SK-N-SH treated with all-trans-retinoic acid at 6 μM for 48 hours (cell line): ENCODE measurements at regions not wholly inside any gene's neighbourhood (a gene's known extent, or its start where the extent isn't known, plus 50 kb on each side); places are given as distances from the start of the nearest gene placed in this dataset.

Source experiments
- ATAC-seq: fragments of 200-7000 bp; cut with Tn5 transposase; 3 replicates; pipeline ENCODE4 v1.9.1; 2020; ENCODE audit warnings: mild to moderate bottlenecking, moderate library complexity
- ARNTL ChIP-seq: fragments of 450-650 bp; formaldehyde crosslinking; IDR thresholded peaks from 2 replicates; pipeline ENCODE4 v1.5.0; 2020; ENCODE audit warnings: low read depth, mild to moderate bottlenecking, moderate library complexity, borderline replicate concordance
- BACH2 ChIP-seq: fragments of 250-450 bp; sonication (Bioruptor Pico); IDR thresholded peaks from 2 replicates; pipeline ENCODE4 v1.9.0; 2021; ENCODE audit warnings: mild to moderate bottlenecking, borderline replicate concordance
- CSDC2 ChIP-seq: fragments of 250-450 bp; sonication (Bioruptor Pico); IDR thresholded peaks from 2 replicates; pipeline ENCODE4 v1.5.0; 2020; ENCODE audit warnings: mild to moderate bottlenecking, moderate library complexity
- CSRNP3 ChIP-seq: fragments of 250-450 bp; sonication (Bioruptor Pico); IDR thresholded peaks from 2 replicates; pipeline ENCODE4 v1.5.1; 2021; ENCODE audit warnings: mild to moderate bottlenecking, moderate library complexity
- ESRRG ChIP-seq: fragments of 250-450 bp; sonication (Bioruptor Pico); IDR thresholded peaks from 2 replicates; pipeline ENCODE4 v1.6.1; 2021; ENCODE audit warnings: mild to moderate bottlenecking
- GLIS3 ChIP-seq: fragments of 250-450 bp; sonication (Bioruptor Pico); IDR thresholded peaks from 2 replicates; pipeline ENCODE4 v1.5.0; 2020; ENCODE audit warnings: mild to moderate bottlenecking, moderate library complexity
- ISL1 ChIP-seq: fragments of 250-450 bp; sonication (Bioruptor Pico); IDR thresholded peaks from 2 replicates; pipeline ENCODE4 v2.1.2; 2022; ENCODE audit warnings: mild to moderate bottlenecking, moderate library complexity
- OSR1 ChIP-seq: fragments of 250-450 bp; sonication (Bioruptor Pico); IDR thresholded peaks from 2 replicates; pipeline ENCODE4 v1.8.0; 2022; ENCODE audit warnings: moderate library complexity, mild to moderate bottlenecking, inconsistent platforms
- PATZ1 ChIP-seq: fragments of 250-450 bp; sonication (Bioruptor Pico); IDR thresholded peaks from 2 replicates; pipeline ENCODE4 v1.8.0; 2020; ENCODE audit warnings: mild to moderate bottlenecking, moderate library complexity, borderline replicate concordance
- POU6F1 ChIP-seq: fragments of 250-450 bp; sonication (Bioruptor Pico); IDR thresholded peaks from 2 replicates; pipeline ENCODE4 v1.8.0; 2021; ENCODE audit warnings: low read depth, mild to moderate bottlenecking, moderate library complexity, borderline replicate concordance
- PPARA ChIP-seq: fragments of 250-450 bp; sonication (Bioruptor Pico); IDR thresholded peaks from 2 replicates; pipeline ENCODE4 v1.5.0; 2020; ENCODE audit warnings: mild to moderate bottlenecking, borderline replicate concordance
- RARB ChIP-seq: fragments of 250-450 bp; sonication (Bioruptor Pico); IDR thresholded peaks from 2 replicates; pipeline ENCODE4 v1.8.0; 2021; ENCODE audit warnings: mild to moderate bottlenecking, moderate library complexity
- SNAI2 ChIP-seq: fragments of 250-450 bp; sonication (Bioruptor Pico); IDR thresholded peaks from 2 replicates; pipeline ENCODE4 v1.5.0; 2020; ENCODE audit warnings: mild to moderate bottlenecking, moderate library complexity
- TCF4 ChIP-seq: fragments of 250-450 bp; sonication (Bioruptor Pico); IDR thresholded peaks from 2 replicates; pipeline ENCODE4 v1.8.0; 2021; ENCODE audit warnings: mild to moderate bottlenecking, moderate library complexity, borderline replicate concordance
- TOX ChIP-seq: fragments of 250-450 bp; sonication (Bioruptor Pico); IDR thresholded peaks from 2 replicates; pipeline ENCODE4 v1.8.0; 2021; ENCODE audit warnings: mild to moderate bottlenecking, moderate library complexity, borderline replicate concordance
- TSHZ2 ChIP-seq: fragments of 250-450 bp; sonication (Bioruptor Pico); IDR thresholded peaks from 2 replicates; pipeline ENCODE4 v1.5.0; 2020; ENCODE audit warnings: mild to moderate bottlenecking, moderate library complexity
- ZC3H10 ChIP-seq: fragments of 250-450 bp; sonication (Bioruptor Pico); IDR thresholded peaks from 2 replicates; pipeline ENCODE4 v1.5.1; 2021; ENCODE audit warnings: mild to moderate bottlenecking, moderate library complexity
- ZFP3 ChIP-seq: fragments of 250-450 bp; sonication (Bioruptor Pico); IDR thresholded peaks from 2 replicates; pipeline ENCODE4 v1.5.0; 2020; ENCODE audit warnings: mild to moderate bottlenecking, moderate library complexity
- ZFP30 ChIP-seq: fragments of 450-650 bp; formaldehyde crosslinking; IDR thresholded peaks from 2 replicates; pipeline ENCODE4 v1.5.0; 2022; ENCODE audit warnings: mild to moderate bottlenecking, moderate library complexity
- ZNF8 ChIP-seq: fragments of 450-650 bp; formaldehyde crosslinking; IDR thresholded peaks from 2 replicates; pipeline ENCODE4 v1.5.0; 2020; ENCODE audit warnings: mild to moderate bottlenecking, moderate library complexity

GRCh38 chr5:23164971-23165370 lies 311.8 kb upstream of the CDH12 start (continued):
- no peak for TF ChIP-seq PPARA
- TF ChIP-seq TSHZ2 (CRISPR knock-in tag), result no peak
- TF ChIP-seq CSDC2 (CRISPR knock-in tag), result no peak
- TF ChIP-seq OSR1 (CRISPR knock-in tag), result no peak
- no peak for TF ChIP-seq ISL1 (CRISPR knock-in tag)
- no peak for TF ChIP-seq SNAI2
- no peak for TF ChIP-seq ZFP30 (CRISPR knock-in tag)
- TF ChIP-seq BACH2 (CRISPR knock-in tag), result no peak
- no peak for TF ChIP-seq GLIS3
- TF ChIP-seq TCF4, result no peak
- TF ChIP-seq ESRRG (CRISPR knock-in tag), result no peak

GRCh38 chr5:23158179-23158578 lies 305.0 kb upstream of the CDH12 start:
- ATAC-seq, result no peak
- no peak for TF ChIP-seq SNAI2
- TF ChIP-seq TCF4, result no peak
- TF ChIP-seq, all 23 proteins: peak for 0

GRCh38 chr5:23157716-23158115 lies 304.6 kb upstream of the CDH12 start:
- no peak for ATAC-seq
- TF ChIP-seq TOX (no peak), ZNF8 (CRISPR knock-in tag) (no peak), ESRRG (CRISPR knock-in tag) (no peak), POU6F1 (CRISPR knock-in tag) (no peak), ZFP30 (CRISPR knock-in tag) (no peak), CSRNP3 (CRISPR knock-in tag) (no peak), ISL1 (CRISPR knock-in tag) (no peak), BACH2 (CRISPR knock-in tag) (no peak), ZFP3 (CRISPR knock-in tag) (no peak), OSR1 (CRISPR knock-in tag) (no peak), TCF4 (no peak), ZC3H10 (CRISPR knock-in tag) (no peak), PATZ1 (CRISPR knock-in tag) (no peak), CSDC2 (CRISPR knock-in tag) (no peak), ARNTL (CRISPR knock-in tag) (no peak), RARB (no peak), TSHZ2 (CRISPR knock-in tag) (no peak)
